GM19455 (cell line): ENCODE measurements at regions not wholly inside any gene's neighbourhood (a gene's known extent, or its start where the extent isn't known, plus 50 kb on each side); places are given as distances from the start of the nearest gene placed in this dataset.

Experiments used
- ATAC-seq: cut with Tn5 transposase; IDR thresholded peaks from one replicate; pipeline ENCODE4 v1.9.1; 2021; ENCODE audit not compliant: unreplicated experiment

DNA sequence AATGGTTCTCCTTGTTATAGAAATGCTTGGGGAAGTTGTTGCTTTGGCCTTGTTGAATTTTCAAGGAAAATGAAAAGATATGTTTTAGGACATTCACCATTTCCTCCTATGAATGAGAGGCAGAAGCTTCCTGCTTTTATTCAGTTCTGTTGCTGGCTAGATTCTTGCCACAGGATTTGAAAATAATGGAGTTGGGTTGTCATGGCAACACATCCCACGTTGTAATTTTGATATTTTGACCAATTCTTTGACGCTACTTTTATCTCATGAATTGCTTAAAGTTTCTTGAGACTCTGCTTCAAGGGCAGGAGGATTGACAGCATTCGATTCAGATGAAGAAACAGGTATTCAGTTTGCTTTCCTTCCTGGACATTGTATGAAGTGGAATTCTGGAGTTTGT, 331.5 kb downstream of the PRDM2 start:
- ATAC-seq, result no peak

DNA sequence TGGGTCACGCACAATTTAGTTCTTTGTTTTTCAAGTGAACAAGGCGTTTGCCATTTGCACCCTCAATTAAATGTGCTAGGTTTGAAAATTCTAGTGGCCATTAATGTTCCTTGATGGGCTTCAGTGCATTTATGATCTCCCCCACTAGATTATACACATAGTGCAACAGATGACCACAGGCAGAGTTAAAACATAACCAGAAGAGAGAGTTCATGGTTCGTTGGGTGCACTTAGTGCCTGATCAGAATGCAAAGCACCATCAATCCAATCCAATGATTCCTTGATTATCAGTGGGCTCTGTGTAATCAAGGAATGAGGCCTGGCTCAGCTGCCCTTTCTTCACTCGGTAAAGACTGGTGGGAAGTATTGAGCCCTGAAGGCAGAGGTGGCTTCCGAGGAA, 334.5 kb downstream of the PRDM2 start:
- ATAC-seq, result no peak

DNA sequence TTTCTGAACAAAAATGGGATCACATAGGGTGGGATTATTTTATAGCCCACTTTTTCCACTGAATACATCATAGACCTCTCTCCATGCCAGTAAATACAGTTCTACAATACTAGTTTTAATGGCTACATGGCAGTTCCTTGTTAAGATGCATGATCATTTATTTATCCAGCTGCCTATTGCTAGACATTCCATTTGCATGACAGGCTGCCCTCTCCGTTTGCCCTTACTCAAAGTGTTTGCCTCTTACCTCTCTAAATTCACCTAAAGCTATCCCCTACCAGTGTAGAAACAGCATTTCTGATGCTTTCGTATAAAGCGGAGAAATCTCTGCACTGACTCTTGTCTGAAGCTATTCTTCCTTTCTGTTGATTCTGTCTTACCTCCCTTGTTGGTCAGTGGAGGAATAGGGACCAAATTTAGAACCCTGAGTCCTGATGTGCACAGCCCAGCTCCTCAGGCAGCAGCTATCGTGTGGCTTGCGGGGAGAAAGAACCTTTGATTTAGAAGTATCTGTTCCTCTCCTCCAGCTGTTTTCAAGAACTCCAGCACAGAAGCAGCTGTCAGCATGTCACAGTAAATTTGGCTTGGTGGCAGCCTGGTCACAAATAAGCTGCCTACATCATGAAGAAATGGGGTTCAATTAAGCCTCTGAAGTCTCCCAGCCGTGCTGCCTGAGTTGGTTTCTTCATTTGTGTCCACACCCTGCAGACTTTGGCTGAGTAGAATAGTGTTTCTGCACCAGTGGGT, 337.3 kb downstream of the PRDM2 start:
- no peak for ATAC-seq

DNA sequence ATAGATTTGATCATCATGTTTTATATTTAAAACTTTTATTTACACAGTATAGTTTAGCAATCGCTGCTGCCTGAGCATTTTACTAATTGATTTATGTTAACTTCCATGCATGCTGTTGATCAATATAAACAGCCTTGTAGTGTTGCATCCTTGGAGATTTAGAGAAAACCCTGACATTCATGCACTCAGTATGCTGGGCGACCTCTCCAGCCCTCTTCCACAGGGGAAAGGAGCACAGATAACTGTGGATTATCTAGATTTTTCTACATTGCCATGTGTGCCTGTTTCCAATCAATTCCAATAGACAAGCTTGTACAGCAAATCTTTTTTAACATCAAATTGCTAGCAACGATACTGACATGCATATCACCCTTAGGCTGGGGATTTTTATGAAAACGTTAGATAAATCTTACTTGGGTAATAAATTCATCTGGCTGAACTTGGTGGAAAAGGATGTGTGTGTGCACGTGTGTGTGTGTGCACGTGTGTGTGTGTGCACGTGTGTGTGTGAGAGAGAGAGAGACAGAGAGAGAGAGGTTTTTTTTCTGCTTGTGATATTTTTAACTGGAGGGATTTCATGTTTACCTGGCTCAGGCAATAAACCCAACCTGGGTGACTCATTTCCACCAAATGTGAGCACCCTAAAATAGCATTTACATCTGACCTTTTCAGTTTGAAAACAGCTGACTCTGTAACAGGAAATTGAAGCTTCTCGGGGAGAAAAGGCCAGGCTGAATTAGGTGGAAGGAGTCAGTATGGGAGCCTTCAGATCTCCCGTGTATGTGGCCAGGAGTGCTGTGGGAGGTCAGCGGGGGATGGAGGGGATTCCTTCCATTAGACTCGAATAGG, 339.8 kb downstream of the PRDM2 start:
- no peak for ATAC-seq

GRCh38 chr1:14049965-14050364, 350.0 kb downstream of the PRDM2 start:
- no peak for ATAC-seq

DNA sequence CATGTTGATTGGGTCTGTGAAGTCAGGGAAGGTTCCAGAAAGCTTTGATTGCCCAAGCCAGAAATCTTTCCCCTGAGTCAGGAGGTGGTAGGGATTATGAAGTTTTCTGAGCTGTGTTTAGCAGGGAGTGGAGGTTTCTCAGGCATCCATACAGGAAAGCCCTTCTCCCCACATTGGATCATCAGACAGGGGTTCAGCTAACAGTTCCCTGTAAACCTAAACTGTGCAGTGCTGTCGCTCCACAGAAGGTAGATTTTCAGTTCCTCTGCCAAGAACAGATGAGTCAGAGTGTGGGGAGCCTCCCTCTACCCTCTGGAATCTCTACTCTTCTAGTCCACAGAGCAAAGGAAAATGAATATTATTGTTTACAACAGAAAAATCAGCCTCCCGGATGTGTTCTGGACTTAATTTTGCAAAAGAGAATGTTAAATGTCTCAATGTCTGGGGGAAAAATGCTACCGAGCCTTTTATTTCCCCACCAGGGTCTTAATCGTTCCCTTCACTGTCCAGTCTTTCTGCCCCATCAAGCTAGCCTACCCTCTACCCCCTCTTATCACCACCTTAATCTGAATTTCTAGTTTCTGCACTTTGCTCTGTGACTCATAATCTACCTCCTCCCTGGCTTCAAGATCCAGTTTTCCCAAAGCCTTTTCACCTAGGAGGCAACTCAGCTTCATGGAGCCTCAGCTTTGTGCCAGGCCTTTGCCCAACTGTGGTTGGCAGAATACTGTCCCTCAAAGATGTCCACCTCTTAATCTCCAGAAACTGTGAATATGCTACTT, 355.6 kb downstream of the PRDM2 start:
- no peak for ATAC-seq

- ATAC-seq, result no peak
Observed at GRCh38 chr1:14057640-14058039, 357.7 kb downstream of the PRDM2 start.

DNA sequence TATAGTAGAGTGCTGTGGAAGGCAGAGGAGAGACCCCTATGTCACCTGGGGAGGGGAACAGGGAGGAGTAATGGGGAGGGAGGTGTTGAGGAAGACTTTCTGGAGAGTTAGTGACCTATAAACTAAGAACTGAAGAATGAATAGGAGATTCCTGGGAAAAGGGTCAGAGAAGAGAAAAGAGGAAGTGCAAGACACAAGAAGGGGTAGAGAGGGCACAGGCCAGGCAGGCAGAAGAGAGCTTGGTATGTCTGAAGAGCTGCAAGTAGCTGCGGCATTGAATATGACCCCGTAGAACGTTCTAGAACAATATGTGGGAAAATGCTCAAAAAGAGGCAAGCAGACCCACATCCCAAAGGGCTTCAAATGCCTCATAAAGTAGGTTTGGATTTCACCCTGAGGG, 361.2 kb downstream of the PRDM2 start:
- no peak for ATAC-seq

GRCh38 chr1:14061722-14062121, 361.7 kb downstream of the PRDM2 start:
- no peak for ATAC-seq

DNA sequence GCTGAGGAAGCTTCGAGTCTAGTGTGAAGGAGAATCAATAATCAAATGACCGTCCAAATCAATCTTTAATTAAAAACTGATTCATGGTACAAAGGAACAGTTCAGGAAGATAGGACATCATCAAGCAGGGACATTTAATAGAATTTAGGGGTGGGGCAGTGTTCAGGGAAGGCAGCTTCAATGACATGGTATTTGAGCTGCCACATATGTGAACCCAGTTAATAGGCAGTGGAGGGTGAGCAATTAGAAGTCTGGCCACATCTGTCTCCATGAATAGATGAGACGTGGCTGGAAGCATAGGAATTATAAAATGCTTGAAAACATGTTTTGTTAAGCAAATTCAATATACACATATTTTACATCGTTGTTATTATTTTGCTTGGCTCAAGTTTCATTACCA, 362.7 kb downstream of the PRDM2 start:
- no peak for ATAC-seq

DNA sequence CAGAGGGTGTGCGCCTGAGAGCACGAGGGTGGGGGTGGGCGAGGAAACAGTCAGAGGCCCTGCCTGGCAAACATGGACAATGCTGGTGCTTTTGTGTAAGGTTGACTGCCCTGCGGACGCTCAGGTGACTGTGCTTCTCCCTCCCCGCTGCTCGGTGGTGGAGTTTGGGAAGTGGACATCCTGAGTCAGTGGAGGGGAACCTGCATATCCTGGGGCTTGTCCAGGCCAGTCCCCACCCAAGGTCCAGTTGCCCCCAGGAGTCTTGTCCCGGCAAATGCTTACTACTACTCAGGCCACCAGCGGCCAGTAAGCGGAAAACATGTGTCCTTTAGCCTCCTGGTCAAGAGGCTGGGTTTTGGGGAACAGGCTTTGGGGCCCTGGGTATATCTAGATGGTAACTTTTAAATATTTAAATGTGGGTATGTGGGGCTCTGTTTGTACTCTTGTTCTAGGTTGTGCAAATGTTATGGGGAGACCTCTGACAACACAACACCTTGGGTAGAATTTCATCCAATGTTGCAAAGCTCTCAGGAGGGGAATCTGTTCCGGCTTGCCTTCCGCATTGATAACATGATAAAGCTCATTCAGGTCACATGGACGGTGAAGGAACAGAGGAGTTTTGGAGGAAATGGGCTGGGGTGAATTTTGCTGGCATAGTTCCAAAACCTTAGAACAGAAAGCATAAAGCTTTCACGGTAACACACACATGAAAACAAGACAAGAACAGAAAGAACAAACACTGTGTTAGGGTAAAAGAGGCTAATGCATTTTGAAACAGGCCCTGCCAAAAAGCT, 364.9 kb downstream of the PRDM2 start:
- ATAC-seq, result no peak

- no peak for ATAC-seq
Observed at GRCh38 chr1:14065486-14065885, 365.5 kb downstream of the PRDM2 start.

- ATAC-seq, result no peak
Observed at GRCh38 chr1:14067036-14067435, 367.0 kb downstream of the PRDM2 start.

DNA sequence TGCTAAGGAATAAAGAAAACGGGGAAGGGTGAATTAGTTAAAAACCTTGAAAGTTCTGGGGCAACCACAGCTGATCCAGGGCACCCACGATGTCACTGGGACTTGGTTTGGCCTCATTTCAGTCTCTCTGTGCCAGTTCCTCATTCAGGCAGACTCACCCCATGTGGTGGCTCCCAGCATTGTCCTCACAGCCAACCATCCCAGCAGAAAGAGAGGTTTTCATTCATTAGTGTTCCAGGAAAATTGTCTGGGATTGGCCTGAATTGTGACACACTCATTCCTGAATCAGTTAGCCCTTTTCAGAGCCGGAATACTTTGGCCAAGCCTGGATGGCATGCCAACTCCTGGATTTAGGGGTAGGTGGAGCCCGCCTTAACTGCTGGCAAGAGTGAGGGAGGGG, 367.7 kb downstream of the PRDM2 start:
- no peak for ATAC-seq

DNA sequence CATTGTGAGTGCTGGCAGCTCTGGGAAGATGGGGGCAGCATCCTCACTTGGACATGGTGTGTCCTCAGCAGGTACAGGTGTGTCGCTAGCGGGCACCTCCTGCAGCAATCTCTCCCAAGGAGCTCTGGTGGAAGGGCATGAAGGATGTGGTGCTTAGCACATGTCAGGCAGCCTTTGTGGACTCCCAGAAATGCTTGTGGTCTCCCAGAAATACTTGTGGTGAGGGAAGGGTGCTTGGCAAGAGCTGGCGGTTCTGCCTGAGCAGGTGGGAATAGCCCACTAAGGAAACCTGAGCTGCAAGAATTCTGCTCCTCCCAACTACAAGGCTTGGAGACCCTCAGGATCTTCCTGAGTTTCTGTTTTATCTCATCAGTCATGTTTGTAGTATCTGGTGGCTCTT, 371.6 kb downstream of the PRDM2 start:
- no peak for ATAC-seq

- no peak for ATAC-seq
Observed at GRCh38 chr1:14080653-14081052, 380.7 kb downstream of the PRDM2 start.

DNA sequence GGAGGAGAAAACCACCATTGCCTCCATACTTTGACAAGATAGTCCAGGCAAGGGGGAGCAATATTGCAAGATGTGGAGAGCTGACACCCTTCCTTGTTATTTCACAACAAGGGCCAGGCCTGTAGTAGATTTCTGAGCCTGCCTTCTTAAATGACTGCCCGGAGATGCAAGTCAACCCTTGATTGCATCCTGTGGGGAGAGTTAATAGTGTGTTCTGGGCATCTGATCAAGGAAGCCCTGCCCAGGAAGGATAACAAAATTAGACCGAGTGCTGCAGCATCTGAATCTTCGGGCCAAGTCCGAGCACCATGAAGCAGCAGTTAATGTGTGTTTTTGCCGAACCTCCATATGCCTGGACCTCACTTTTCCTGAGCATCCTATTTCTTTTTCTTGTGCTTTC, 382.3 kb downstream of the PRDM2 start:
- no peak for ATAC-seq

- ATAC-seq, result no peak
Observed at GRCh38 chr1:14083277-14083676, 383.3 kb downstream of the PRDM2 start.

DNA sequence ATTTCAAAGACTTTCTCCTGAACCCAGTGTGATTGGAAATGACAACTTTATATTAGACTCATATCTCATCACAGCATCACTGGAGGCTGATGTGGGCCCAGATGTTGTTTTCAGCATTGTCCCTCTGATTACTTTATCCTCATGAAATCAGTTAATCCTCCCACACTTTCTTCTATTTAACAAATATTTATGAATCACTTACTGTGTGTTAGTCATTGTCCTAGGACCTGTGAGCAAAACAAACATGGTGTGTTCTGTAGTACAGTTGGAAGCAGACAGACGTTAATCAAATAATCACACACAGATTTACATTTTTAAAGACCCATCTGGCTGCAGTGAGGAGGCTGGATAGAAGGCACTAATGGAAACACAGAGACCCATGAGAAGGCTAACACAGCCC, 383.7 kb downstream of the PRDM2 start:
- no peak for ATAC-seq

GRCh38 chr1:14090062-14090461, 390.1 kb downstream of the PRDM2 start:
- ATAC-seq, result no peak

GRCh38 chr1:14090531-14090930, 390.5 kb downstream of the PRDM2 start:
- ATAC-seq, result no peak
